Kidney capillary endothelial cell (primary cell): ENCODE measurements at regions not wholly inside any gene's neighbourhood (a gene's known extent, or its start where the extent isn't known, plus 50 kb on each side); places are given as distances from the start of the nearest gene placed in this dataset.
"Not testable (repeated sequence)": the region's sequence is repeated elsewhere in the genome, so short reads cannot be mapped to it uniquely, and the experiment has no call there.

Experiments used
- DNase-seq: peaks from one replicate; pipeline ENCODE4 v3.0.0-alpha.2; 2018; ENCODE audit warnings: low spot score

- no peak for DNase-seq
These were observed 50.2 kb upstream of the PLET1 start for GRCh38 chr11:112310848-112311247.

- no peak for DNase-seq
These were observed 54.5 kb upstream of the PLET1 start for GRCh38 chr11:112315057-112315720.

GRCh38 chr11:112315861-112316739 is 55.4 kb upstream of the PLET1 start:
- no peak for DNase-seq

GRCh38 chr11:112316971-112317370 is 56.3 kb upstream of the PLET1 start:
- no peak for DNase-seq

- DNase-seq, result peak; percentile 6
These were observed 57.5 kb upstream of the PLET1 start for GRCh38 chr11:112318184-112318591.

- no peak for DNase-seq
These were observed 58.0 kb upstream of the PLET1 start for GRCh38 chr11:112318661-112319060.

- no peak for DNase-seq
These were observed 60.0 kb upstream of the PLET1 start for GRCh38 chr11:112320668-112321067.

- no peak for DNase-seq
These were observed 61.0 kb upstream of the PLET1 start for GRCh38 chr11:112321501-112322172.

GRCh38 chr11:112322173-112322790 is 61.6 kb upstream of the PLET1 start:
- DNase-seq, result no peak

GRCh38 chr11:112334381-112334780 is 73.7 kb upstream of the PLET1 start:
- DNase-seq, result no peak

- DNase-seq, result no peak
These were observed 75.8 kb upstream of the PLET1 start for GRCh38 chr11:112336356-112336886.

- DNase-seq, result no peak
These were observed 78.9 kb upstream of the PLET1 start for GRCh38 chr11:112339566-112339965.

GRCh38 chr11:112343368-112344039 is 82.8 kb upstream of the PLET1 start:
- DNase-seq, result no peak

GRCh38 chr11:112344040-112344413 is 83.4 kb upstream of the PLET1 start:
- DNase-seq, result no peak

- no peak for DNase-seq
These were observed 84.5 kb upstream of the PLET1 start for GRCh38 chr11:112345166-112345565.

- no peak for DNase-seq
These were observed 85.0 kb upstream of the PLET1 start for GRCh38 chr11:112345706-112346105.

GRCh38 chr11:112346586-112346985 is 85.9 kb upstream of the PLET1 start:
- DNase-seq, result no peak

- DNase-seq, result no peak
These were observed 87.9 kb upstream of the PLET1 start for GRCh38 chr11:112348480-112349029.

GRCh38 chr11:112351423-112351822 is 90.8 kb upstream of the PLET1 start:
- not testable (repeated sequence) for DNase-seq

GRCh38 chr11:112352907-112353306 is 92.2 kb upstream of the PLET1 start:
- DNase-seq, result no peak

- DNase-seq, result no peak
These were observed 93.7 kb upstream of the PLET1 start for GRCh38 chr11:112354364-112354763.
